ENCODE measurements at regions not wholly inside any gene's neighbourhood (a gene's known extent, or its start where the extent isn't known, plus 50 kb on each side); places are given as distances from the start of the nearest gene placed in this dataset.

DNA sequence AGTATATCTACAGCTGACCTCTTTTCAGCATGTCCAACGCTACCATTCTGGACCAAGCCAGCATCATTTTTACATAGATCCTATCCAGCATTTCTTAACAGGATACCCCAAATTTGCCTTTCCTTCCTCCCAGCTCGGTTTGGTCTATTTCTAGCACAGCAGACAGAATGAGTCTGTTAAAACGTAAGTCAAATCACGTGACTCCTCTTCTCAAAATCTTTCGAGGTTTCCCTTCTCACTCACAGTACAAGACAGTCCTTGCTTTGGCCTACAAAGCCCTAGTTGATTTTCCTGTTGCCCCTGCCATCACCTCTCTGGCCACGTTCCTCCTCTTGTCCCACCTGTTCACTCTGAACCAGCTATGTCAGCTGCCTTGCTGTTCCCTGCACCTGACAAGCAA is 711.7 kb downstream of the SORCS3 start:
- TF ChIP-seq, protein P1, sequence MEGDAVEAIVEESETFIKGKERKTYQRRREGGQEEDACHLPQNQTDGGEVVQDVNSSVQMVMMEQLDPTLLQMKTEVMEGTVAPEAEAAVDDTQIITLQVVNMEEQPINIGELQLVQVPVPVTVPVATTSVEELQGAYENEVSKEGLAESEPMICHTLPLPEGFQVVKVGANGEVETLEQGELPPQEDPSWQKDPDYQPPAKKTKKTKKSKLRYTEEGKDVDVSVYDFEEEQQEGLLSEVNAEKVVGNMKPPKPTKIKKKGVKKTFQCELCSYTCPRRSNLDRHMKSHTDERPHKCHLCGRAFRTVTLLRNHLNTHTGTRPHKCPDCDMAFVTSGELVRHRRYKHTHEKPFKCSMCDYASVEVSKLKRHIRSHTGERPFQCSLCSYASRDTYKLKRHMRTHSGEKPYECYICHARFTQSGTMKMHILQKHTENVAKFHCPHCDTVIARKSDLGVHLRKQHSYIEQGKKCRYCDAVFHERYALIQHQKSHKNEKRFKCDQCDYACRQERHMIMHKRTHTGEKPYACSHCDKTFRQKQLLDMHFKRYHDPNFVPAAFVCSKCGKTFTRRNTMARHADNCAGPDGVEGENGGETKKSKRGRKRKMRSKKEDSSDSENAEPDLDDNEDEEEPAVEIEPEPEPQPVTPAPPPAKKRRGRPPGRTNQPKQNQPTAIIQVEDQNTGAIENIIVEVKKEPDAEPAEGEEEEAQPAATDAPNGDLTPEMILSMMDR (IDR thresholded peaks at IDR 0.05), result no peak
- no peak for TF ChIP-seq POLR2A (IDR thresholded peaks at IDR 0.05)

Measured in right lobe of liver (tissue), 4 donors.